ENCODE measurements at regions not wholly inside any gene's neighbourhood (a gene's known extent, or its start where the extent isn't known, plus 50 kb on each side); places are given as distances from the start of the nearest gene placed in this dataset.

GRCh38 chr12:88889326-88890110 lies 309.2 kb upstream of the KITLG start:
- H3K27me3 ChIP-seq (ENCODE audit: control insufficient read depth, low read length), result no peaks in the 10 kb centered on the region
- no peak overlapping the region for H3K4me2 ChIP-seq (ENCODE audit: low read length)
- no peaks in the 10 kb centered on the region for H3F3A ChIP-seq (ENCODE audit: control insufficient read depth, insufficient read depth)
- H3K4me3 ChIP-seq (ENCODE audit: low read length), result no peak overlapping the region
- no peak for TF ChIP-seq EZH2phosphoT487 (IDR thresholded peaks at IDR 0.05; ENCODE audit: borderline replicate concordance, low read length)
- no peak for TF ChIP-seq CTCF (IDR thresholded peaks at IDR 0.05; ENCODE audit: low read depth, low read length, poor library complexity, severe bottlenecking)
- no peaks in the 10 kb centered on the region for H3K9me2 ChIP-seq (replicated peaks; ENCODE audit: control insufficient read depth, low read length)
- no peaks in the 10 kb centered on the region for H3K9me3 ChIP-seq (ENCODE audit: control insufficient read depth, insufficient read depth, low read length)
- no peaks in the 10 kb centered on the region for H4K20me1 ChIP-seq (ENCODE audit: control insufficient read depth, insufficient read depth, low read depth, low read length)
- no peaks in the 10 kb centered on the region for H3K79me2 ChIP-seq (ENCODE audit: control insufficient read depth, low read length)
- H3K27ac ChIP-seq (ENCODE audit: low read depth, low read length), result no peak overlapping the region
- H3K36me3 ChIP-seq (ENCODE audit: control insufficient read depth, low read length), result no peaks in the 10 kb centered on the region
- no peaks in the 10 kb centered on the region for H3K4me1 ChIP-seq (ENCODE audit: control insufficient read depth, low read length)

- no peaks in the 10 kb centered on the region for H3F3A ChIP-seq (ENCODE audit: control insufficient read depth, insufficient read depth)
- no peaks in the 10 kb centered on the region for H3K9me3 ChIP-seq (ENCODE audit: control insufficient read depth, insufficient read depth, low read length)
- H3K4me3 ChIP-seq (ENCODE audit: low read length), result no peak overlapping the region
- no peak overlapping the region for H3K4me2 ChIP-seq (ENCODE audit: low read length)
- H3K36me3 ChIP-seq (ENCODE audit: control insufficient read depth, low read length), result no peaks in the 10 kb centered on the region
- no peaks in the 10 kb centered on the region for H3K4me1 ChIP-seq (ENCODE audit: control insufficient read depth, low read length)
- H3K27me3 ChIP-seq (ENCODE audit: control insufficient read depth, low read length), result no peaks in the 10 kb centered on the region
- H4K20me1 ChIP-seq (ENCODE audit: control insufficient read depth, insufficient read depth, low read depth, low read length), result no peaks in the 10 kb centered on the region
- no peaks in the 10 kb centered on the region for H3K79me2 ChIP-seq (ENCODE audit: control insufficient read depth, low read length)
- no peak overlapping the region for H3K27ac ChIP-seq (ENCODE audit: low read depth, low read length)
- TF ChIP-seq EZH2phosphoT487 (IDR thresholded peaks at IDR 0.05; ENCODE audit: borderline replicate concordance, low read length) (no peak), CTCF (IDR thresholded peaks at IDR 0.05; ENCODE audit: low read depth, low read length, poor library complexity, severe bottlenecking) (no peak)
- no peaks in the 10 kb centered on the region for H3K9me2 ChIP-seq (replicated peaks; ENCODE audit: control insufficient read depth, low read length)
Measured at GRCh38 chr12:88884600-88884999, 304.3 kb upstream of the KITLG start.

- no peak overlapping the region for H3K27ac ChIP-seq (ENCODE audit: low read depth, low read length)
- TF ChIP-seq CTCF (IDR thresholded peaks at IDR 0.05; ENCODE audit: low read depth, low read length, poor library complexity, severe bottlenecking) (no peak), EZH2phosphoT487 (IDR thresholded peaks at IDR 0.05; ENCODE audit: borderline replicate concordance, low read length) (no peak)
- H3K4me2 ChIP-seq (ENCODE audit: low read length), result no peak overlapping the region
- H3K79me2 ChIP-seq (ENCODE audit: control insufficient read depth, low read length), result no peaks in the 10 kb centered on the region
- H3K9me3 ChIP-seq (ENCODE audit: control insufficient read depth, insufficient read depth, low read length), result no peaks in the 10 kb centered on the region
- no peaks in the 10 kb centered on the region for H3K4me1 ChIP-seq (ENCODE audit: control insufficient read depth, low read length)
- H3K4me3 ChIP-seq (ENCODE audit: low read length), result no peak overlapping the region
- H3K27me3 ChIP-seq (ENCODE audit: control insufficient read depth, low read length), result no peaks in the 10 kb centered on the region
- H3F3A ChIP-seq (ENCODE audit: control insufficient read depth, insufficient read depth), result no peaks in the 10 kb centered on the region
- no peaks in the 10 kb centered on the region for H3K9me2 ChIP-seq (replicated peaks; ENCODE audit: control insufficient read depth, low read length)
- no peaks in the 10 kb centered on the region for H4K20me1 ChIP-seq (ENCODE audit: control insufficient read depth, insufficient read depth, low read depth, low read length)
- H3K36me3 ChIP-seq (ENCODE audit: control insufficient read depth, low read length), result no peaks in the 10 kb centered on the region
Measured at GRCh38 chr12:88882662-88883061, 302.4 kb upstream of the KITLG start.

Measured in DOHH2 (cell line).